Nephron (organoid): ENCODE measurements at regions not wholly inside any gene's neighbourhood (a gene's known extent, or its start where the extent isn't known, plus 50 kb on each side); places are given as distances from the start of the nearest gene placed in this dataset.

ENCODE experiments used
- H3K27ac Mint-ChIP-seq, 3 experiments: 2 replicates each; pipeline ENCODE4 v1.8.0; 2020; ENCODE audit warnings: mixed read lengths in 3 of 3, mild to moderate bottlenecking in 2 of 3, moderate library complexity in 1 of 3
- H3K27me3 Mint-ChIP-seq: 2 replicates; pipeline ENCODE4 v1.8.0; 2021; ENCODE audit warnings: low read depth, mild to moderate bottlenecking, moderate library complexity, mixed read lengths
- H3K36me3 Mint-ChIP-seq: 2 replicates; pipeline ENCODE4 v1.8.0; 2020; ENCODE audit warnings: low read depth, mixed read lengths
- H3K4me1 Mint-ChIP-seq: 2 replicates; pipeline ENCODE4 v1.8.0; 2020; ENCODE audit warnings: mixed read lengths
- H3K4me3 Mint-ChIP-seq, 3 experiments: 2 replicates each; pipeline ENCODE4 v1.8.0; 2020; ENCODE audit warnings: mild to moderate bottlenecking in 3 of 3, mixed read lengths in 3 of 3, moderate library complexity in 2 of 3
- H3K9me3 Mint-ChIP-seq: 2 replicates; pipeline ENCODE4 v1.8.0; 2020; ENCODE audit warnings: mixed read lengths
- TF ChIP-seq, protein P1 (sequence below), 3 experiments: fragments of 200-600 bp; sonication (generic); IDR thresholded peaks; one replicate each; pipeline ENCODE4 v1.5.0; 2021; ENCODE audit warnings: antibody characterized with exemption in 3 of 3; ENCODE audit not compliant: unreplicated experiment in 3 of 3

DNA sequence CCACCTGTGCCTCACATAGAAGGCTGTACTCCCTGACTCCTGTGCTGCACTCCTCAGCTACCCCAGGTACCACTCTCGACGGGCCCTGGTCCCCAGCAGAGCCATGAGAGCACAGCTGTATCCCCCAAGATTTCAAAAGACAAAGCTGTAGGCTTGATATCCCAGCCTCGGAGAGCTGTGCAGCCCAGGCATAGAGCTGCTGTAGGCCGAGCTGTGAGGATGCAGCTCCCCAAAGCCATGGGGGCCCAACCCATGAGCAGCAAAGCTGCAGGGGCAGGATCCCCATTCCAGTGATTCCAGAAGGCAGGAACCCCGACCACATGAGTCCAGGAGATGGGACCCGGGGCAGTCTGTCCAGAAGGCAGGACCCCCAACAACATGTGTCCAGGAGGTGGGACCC lies 123.8 kb upstream of the CBLN2 start:
- TF ChIP-seq, protein P1, sequence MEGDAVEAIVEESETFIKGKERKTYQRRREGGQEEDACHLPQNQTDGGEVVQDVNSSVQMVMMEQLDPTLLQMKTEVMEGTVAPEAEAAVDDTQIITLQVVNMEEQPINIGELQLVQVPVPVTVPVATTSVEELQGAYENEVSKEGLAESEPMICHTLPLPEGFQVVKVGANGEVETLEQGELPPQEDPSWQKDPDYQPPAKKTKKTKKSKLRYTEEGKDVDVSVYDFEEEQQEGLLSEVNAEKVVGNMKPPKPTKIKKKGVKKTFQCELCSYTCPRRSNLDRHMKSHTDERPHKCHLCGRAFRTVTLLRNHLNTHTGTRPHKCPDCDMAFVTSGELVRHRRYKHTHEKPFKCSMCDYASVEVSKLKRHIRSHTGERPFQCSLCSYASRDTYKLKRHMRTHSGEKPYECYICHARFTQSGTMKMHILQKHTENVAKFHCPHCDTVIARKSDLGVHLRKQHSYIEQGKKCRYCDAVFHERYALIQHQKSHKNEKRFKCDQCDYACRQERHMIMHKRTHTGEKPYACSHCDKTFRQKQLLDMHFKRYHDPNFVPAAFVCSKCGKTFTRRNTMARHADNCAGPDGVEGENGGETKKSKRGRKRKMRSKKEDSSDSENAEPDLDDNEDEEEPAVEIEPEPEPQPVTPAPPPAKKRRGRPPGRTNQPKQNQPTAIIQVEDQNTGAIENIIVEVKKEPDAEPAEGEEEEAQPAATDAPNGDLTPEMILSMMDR (IDR thresholded peaks at IDR 0.05; ENCODE audit: unreplicated experiment in 3 of 3): no peak
- H3K4me1 Mint-ChIP-seq: no peaks in the 10 kb centered on the region
- no peaks in the 10 kb centered on the region for H3K9me3 Mint-ChIP-seq
- H3K27me3 Mint-ChIP-seq: no peaks in the 10 kb centered on the region
- no peaks in the 10 kb centered on the region for H3K36me3 Mint-ChIP-seq
- H3K27ac Mint-ChIP-seq: no peak overlapping the region
- H3K4me3 Mint-ChIP-seq: no peak overlapping the region

DNA sequence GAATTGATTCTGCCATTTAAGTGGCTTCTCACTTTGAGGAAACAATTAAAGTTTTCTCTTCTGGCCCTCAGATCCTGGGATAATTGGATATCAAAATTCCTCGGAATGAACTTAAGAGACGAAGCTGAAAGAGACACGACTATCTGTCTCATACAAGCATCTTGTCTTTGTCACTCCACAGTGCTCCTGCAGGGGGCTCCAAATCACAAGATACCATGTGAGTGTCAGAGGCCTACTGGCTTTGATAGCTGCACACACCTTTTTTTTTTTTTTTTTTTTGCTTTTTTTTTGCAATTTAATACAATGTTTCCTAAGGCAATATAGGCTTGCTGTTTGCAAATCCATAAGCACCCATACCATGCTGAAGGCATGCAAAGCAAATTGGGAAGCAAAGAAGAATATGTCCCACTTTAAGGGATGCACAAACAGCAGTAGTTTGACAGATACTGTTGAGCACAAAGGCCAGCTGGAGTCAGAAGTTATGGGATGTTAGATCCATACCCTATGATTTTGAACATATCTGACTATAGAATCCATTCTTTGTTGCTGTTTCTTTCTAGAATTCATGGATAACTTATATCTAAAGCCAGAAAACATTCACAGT lies 109.0 kb upstream of the CBLN2 start:
- H3K9me3 Mint-ChIP-seq: peaks cover 2% of the 10 kb centered on the region
- no peaks in the 10 kb centered on the region for H3K4me1 Mint-ChIP-seq
- no peaks in the 10 kb centered on the region for H3K27me3 Mint-ChIP-seq
- TF ChIP-seq, protein P1 (IDR thresholded peaks at IDR 0.05; ENCODE audit: unreplicated experiment in 3 of 3): peak; percentile 41 to 58 (median 45)
- no peak overlapping the region for H3K27ac Mint-ChIP-seq
- H3K36me3 Mint-ChIP-seq: no peaks in the 10 kb centered on the region
- H3K4me3 Mint-ChIP-seq: no peak overlapping the region

DNA sequence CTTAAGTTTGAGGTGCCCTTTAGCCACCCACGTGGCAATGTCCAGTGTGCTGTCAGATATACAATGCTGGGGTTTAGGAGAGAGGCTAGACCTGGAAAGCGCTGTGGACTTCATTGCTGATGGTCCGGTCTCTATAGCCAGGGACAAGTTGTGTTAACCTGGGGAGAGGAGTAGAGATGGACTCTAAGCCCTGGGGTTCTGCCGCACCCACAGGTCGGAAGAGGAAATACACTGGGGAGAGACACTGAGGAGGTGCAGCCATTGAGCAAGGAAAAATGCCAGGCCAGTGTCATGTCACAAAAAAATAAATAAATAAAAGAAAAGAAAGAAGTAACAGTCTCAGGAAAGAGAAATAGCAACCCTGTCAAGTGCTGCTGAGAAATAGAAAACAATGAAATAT lies 106.9 kb upstream of the CBLN2 start:
- Mint-ChIP-seq H3K4me1 (no peaks in the 10 kb centered on the region), H3K27ac (no peak overlapping the region)
- TF ChIP-seq, protein P1 (IDR thresholded peaks at IDR 0.05; ENCODE audit: unreplicated experiment in 3 of 3): no peak

DNA sequence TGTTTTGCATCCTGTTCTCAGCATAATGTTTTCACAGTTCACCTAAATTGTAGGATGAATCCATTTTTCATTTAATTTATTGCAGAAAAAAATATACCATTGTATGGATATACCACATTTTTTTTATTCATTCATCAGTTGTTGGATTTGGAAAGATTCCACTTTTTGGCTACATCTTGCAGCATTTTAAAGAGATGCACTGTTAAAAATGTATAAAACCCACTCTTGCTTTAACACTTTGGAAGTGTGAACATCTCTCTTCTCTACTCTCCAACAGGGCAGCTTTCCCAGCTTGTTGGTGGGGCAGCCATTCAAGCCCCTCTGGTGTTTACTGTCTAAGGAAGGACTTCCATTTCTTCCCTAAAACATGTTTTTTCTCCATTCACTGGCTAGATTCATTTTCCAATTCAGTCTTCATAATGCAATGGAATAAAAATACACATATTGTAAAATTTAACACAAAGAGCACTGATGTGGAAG lies 104.4 kb upstream of the CBLN2 start:
- no peaks in the 10 kb centered on the region for H3K36me3 Mint-ChIP-seq
- no peak overlapping the region for H3K27ac Mint-ChIP-seq
- TF ChIP-seq, protein P1 (IDR thresholded peaks at IDR 0.05; ENCODE audit: unreplicated experiment in 3 of 3): no peak
- H3K4me1 Mint-ChIP-seq: no peaks in the 10 kb centered on the region
- no peak overlapping the region for H3K4me3 Mint-ChIP-seq
- H3K9me3 Mint-ChIP-seq: no peaks in the 10 kb centered on the region
- H3K27me3 Mint-ChIP-seq: no peaks in the 10 kb centered on the region

More for the DNA sequence above, 106.9 kb upstream of the CBLN2 start:
- Mint-ChIP-seq H3K4me3 (no peak overlapping the region), H3K27me3 (no peaks in the 10 kb centered on the region), H3K36me3 (no peaks in the 10 kb centered on the region), H3K9me3 (peaks cover 2% of the 10 kb centered on the region)

DNA sequence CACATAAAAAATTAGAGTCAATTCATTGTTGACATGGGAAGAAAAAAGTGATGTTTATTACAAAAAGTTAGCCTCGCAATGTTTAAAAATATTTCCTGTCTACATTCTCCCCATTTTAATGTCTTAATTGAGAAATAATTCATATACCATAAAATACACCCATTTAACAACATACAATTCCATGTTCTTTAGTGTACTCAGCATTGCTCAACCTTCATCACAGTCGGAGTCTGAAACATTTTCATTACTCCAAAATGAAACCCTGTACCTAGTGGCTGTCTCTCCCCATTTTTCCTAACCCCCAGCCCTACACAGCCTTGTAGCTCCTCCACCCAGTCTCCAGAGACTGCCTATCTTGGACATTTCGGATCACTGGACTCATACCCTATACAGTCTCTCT lies 103.9 kb upstream of the CBLN2 start:
- no peak overlapping the region for H3K27ac Mint-ChIP-seq
- H3K9me3 Mint-ChIP-seq: no peaks in the 10 kb centered on the region
- no peak overlapping the region for H3K4me3 Mint-ChIP-seq
- H3K36me3 Mint-ChIP-seq: no peaks in the 10 kb centered on the region
- H3K4me1 Mint-ChIP-seq: no peaks in the 10 kb centered on the region
- no peaks in the 10 kb centered on the region for H3K27me3 Mint-ChIP-seq
- TF ChIP-seq, protein P1 (IDR thresholded peaks at IDR 0.05; ENCODE audit: unreplicated experiment in 3 of 3): no peak

DNA sequence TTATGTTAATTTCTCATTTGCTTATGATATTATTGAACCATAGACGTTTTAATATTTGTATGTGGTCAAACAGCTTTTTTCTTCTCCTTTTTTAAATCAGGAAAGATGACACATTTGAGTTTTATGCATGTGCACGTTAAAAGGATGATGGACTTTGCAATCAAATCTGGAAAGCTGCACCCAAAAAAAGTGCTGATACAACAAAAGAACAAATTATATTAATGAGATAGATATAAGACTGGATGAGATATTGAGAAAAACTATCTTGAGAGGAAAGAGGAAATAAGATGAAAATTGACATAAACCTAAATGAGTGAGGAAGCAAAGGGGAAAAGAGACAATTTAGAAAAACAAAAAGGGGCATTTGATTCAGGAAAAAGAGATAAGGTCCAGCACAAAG lies 96.4 kb upstream of the CBLN2 start:
- Mint-ChIP-seq H3K4me3 (no peak overlapping the region), H3K36me3 (no peaks in the 10 kb centered on the region), H3K9me3 (no peaks in the 10 kb centered on the region), H3K4me1 (no peaks in the 10 kb centered on the region), H3K27ac (no peak overlapping the region), H3K27me3 (no peaks in the 10 kb centered on the region)
- TF ChIP-seq, protein P1 (IDR thresholded peaks at IDR 0.05; ENCODE audit: unreplicated experiment in 3 of 3): no peak
